Stimulated activated CD4-positive, alpha-beta T cell treated with anti-CD3 and anti-CD28 coated beads, Interleukin-15, amount 100 ng/mL, for 24 hours (primary cell): ENCODE measurements at regions not wholly inside any gene's neighbourhood (a gene's known extent, or its start where the extent isn't known, plus 50 kb on each side); places are given as distances from the start of the nearest gene placed in this dataset.

Source experiments
- DNase-seq: peaks from one replicate; pipeline ENCODE4 v3.0.0-alpha.2; 2020

- DNase-seq, result no peak
Measured at GRCh38 chr4:115871596-115871995, 758.2 kb upstream of the NDST4 start.

GRCh38 chr4:115866364-115866896 is 753.0 kb upstream of the NDST4 start:
- no peak for DNase-seq

- DNase-seq, result no peak
Measured at GRCh38 chr4:115865736-115866135, 752.3 kb upstream of the NDST4 start.

- no peak for DNase-seq
Measured at GRCh38 chr4:115852767-115853091, 739.3 kb upstream of the NDST4 start.

GRCh38 chr4:115851918-115852766 is 738.7 kb upstream of the NDST4 start:
- DNase-seq, result peak; percentile 32

- DNase-seq, result no peak
Measured at GRCh38 chr4:115850799-115851509, 737.5 kb upstream of the NDST4 start.

GRCh38 chr4:115844180-115844579 is 730.8 kb upstream of the NDST4 start:
- no peak for DNase-seq

GRCh38 chr4:115841871-115842270 is 728.5 kb upstream of the NDST4 start:
- DNase-seq, result no peak

- no peak for DNase-seq
Measured at GRCh38 chr4:115834441-115834840, 721.0 kb upstream of the NDST4 start.

- no peak for DNase-seq
Measured at GRCh38 chr4:115824630-115825029, 711.2 kb upstream of the NDST4 start.

GRCh38 chr4:115803825-115804224 is 690.4 kb upstream of the NDST4 start:
- DNase-seq, result no peak

GRCh38 chr4:115790812-115791211 is 677.4 kb upstream of the NDST4 start:
- DNase-seq, result no peak

GRCh38 chr4:115781528-115782146 is 668.2 kb upstream of the NDST4 start:
- no peak for DNase-seq

- DNase-seq, result no peak
Measured at GRCh38 chr4:115780835-115781234, 667.4 kb upstream of the NDST4 start.

- no peak for DNase-seq
Measured at GRCh38 chr4:115780268-115780667, 666.8 kb upstream of the NDST4 start.

- no peak for DNase-seq
Measured at GRCh38 chr4:115770046-115770543, 656.7 kb upstream of the NDST4 start.

GRCh38 chr4:115769396-115769795 is 656.0 kb upstream of the NDST4 start:
- no peak for DNase-seq

GRCh38 chr4:115763051-115763450 is 649.6 kb upstream of the NDST4 start:
- no peak for DNase-seq

GRCh38 chr4:115759231-115759630 is 645.8 kb upstream of the NDST4 start:
- DNase-seq, result no peak

- DNase-seq, result no peak
Measured at GRCh38 chr4:115749404-115749803, 636.0 kb upstream of the NDST4 start.

- DNase-seq, result no peak
Measured at GRCh38 chr4:115740806-115741205, 627.4 kb upstream of the NDST4 start.

- DNase-seq, result no peak
Measured at GRCh38 chr4:115729739-115730266, 616.4 kb upstream of the NDST4 start.

GRCh38 chr4:115723621-115724020 is 610.2 kb upstream of the NDST4 start:
- DNase-seq, result no peak
